Hematopoietic multipotent progenitor cell (in vitro differentiated cells): ENCODE measurements at regions not wholly inside any gene's neighbourhood (a gene's known extent, or its start where the extent isn't known, plus 50 kb on each side); places are given as distances from the start of the nearest gene placed in this dataset.

Source experiments
- DNase-seq, 3 donors: peaks; one replicate each; pipeline ENCODE4 v3.0.0-alpha.2; 2011 to 2015; ENCODE audit warnings: low read depth in 2 of 3, low spot score in 2 of 3

- no peak for DNase-seq
Observed at GRCh38 chr9:16153741-16154140, 600.9 kb downstream of the CCDC171 start.

- DNase-seq: peak in 2 of 3 donors; percentile 25 to 45
Observed at GRCh38 chr9:16154521-16155078, 601.8 kb downstream of the CCDC171 start.

GRCh38 chr9:16155878-16156277 is 603.0 kb downstream of the CCDC171 start:
- no peak for DNase-seq

- DNase-seq: no peak
Observed at GRCh38 chr9:16157216-16157615, 604.4 kb downstream of the CCDC171 start.

- DNase-seq: no peak
Observed at GRCh38 chr9:16157651-16158050, 604.8 kb downstream of the CCDC171 start.

GRCh38 chr9:16158093-16158492 is 605.2 kb downstream of the CCDC171 start:
- DNase-seq: no peak

GRCh38 chr9:16161483-16161882 is 608.6 kb downstream of the CCDC171 start:
- DNase-seq: no peak

- no peak for DNase-seq
Observed at GRCh38 chr9:16170119-16170518, 617.3 kb downstream of the CCDC171 start.

GRCh38 chr9:16171911-16172310 is 619.1 kb downstream of the CCDC171 start:
- DNase-seq: no peak

GRCh38 chr9:16172796-16173195 is 620.0 kb downstream of the CCDC171 start:
- DNase-seq: no peak

- no peak for DNase-seq
Observed at GRCh38 chr9:16174915-16175314, 622.1 kb downstream of the CCDC171 start.

GRCh38 chr9:16175461-16175860 is 622.6 kb downstream of the CCDC171 start:
- DNase-seq: no peak

GRCh38 chr9:16178294-16178693 is 625.5 kb downstream of the CCDC171 start:
- no peak for DNase-seq

- no peak for DNase-seq
Observed at GRCh38 chr9:16179566-16179965, 626.7 kb downstream of the CCDC171 start.

GRCh38 chr9:16180091-16180490 is 627.2 kb downstream of the CCDC171 start:
- DNase-seq: no peak

- no peak for DNase-seq
Observed at GRCh38 chr9:16180546-16180945, 627.7 kb downstream of the CCDC171 start.

GRCh38 chr9:16181539-16181938 is 628.7 kb downstream of the CCDC171 start:
- DNase-seq: no peak

GRCh38 chr9:16182784-16183183 is 629.9 kb downstream of the CCDC171 start:
- no peak for DNase-seq

- DNase-seq: no peak
Observed at GRCh38 chr9:16184964-16185646, 632.3 kb downstream of the CCDC171 start.

GRCh38 chr9:16191191-16191590 is 638.3 kb downstream of the CCDC171 start:
- DNase-seq: no peak

- DNase-seq: peak in 2 of 3 donors; percentile 26 to 58
Observed at GRCh38 chr9:16191691-16192402, 639.0 kb downstream of the CCDC171 start.

- no peak for DNase-seq
Observed at GRCh38 chr9:16192403-16193017, 639.7 kb downstream of the CCDC171 start.
